ENCODE measurements at regions not wholly inside any gene's neighbourhood (a gene's known extent, or its start where the extent isn't known, plus 50 kb on each side); places are given as distances from the start of the nearest gene placed in this dataset.

DNA sequence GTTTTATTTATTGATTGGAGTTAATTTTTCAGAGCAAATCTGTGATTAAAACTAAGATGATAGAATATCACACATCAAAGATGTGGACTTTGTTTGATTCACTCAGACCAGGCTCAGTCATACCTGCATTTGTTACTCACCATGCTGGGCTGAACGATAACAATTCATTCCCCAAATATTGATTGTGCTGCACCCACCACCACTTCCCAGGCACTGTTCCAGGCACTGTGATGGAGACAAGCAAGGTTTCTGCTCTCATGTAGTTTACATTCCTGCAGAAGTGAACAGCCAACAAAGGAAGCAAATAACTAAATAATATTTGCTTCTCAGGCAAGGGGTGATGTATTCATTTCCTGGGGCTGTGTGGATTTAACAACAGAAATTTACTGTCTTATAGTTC, 428.3 kb downstream of the DNAH5 start (continued):
- TF ChIP-seq, protein P1, sequence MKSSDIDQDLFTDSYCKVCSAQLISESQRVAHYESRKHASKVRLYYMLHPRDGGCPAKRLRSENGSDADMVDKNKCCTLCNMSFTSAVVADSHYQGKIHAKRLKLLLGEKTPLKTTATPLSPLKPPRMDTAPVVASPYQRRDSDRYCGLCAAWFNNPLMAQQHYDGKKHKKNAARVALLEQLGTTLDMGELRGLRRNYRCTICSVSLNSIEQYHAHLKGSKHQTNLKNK (CRISPR knock-in tag; IDR thresholded peaks at IDR 0.05): no peak

DNA sequence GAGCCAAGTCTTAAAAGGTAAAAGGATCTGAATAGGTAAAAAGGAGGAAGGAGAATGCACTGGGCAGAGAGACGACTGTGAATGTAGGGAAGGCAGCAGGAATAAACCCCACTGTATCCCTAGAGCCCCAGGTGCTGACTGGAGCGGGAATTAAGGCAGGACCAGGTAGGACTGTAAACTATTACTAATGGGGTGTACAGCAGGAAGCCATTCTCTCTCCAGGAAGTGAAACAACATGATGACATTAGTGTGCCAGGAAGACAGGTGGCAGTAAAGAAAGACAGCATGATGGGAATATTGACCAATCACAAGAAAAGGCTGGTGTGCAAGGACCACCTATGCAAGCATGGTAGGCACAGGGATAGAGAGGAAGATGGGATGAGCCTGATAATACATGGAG, 433.0 kb downstream of the DNAH5 start:
- ATAC-seq (no peak), DNase-seq (ENCODE audit: low spot score) (no peak)
- TF ChIP-seq, protein P2, sequence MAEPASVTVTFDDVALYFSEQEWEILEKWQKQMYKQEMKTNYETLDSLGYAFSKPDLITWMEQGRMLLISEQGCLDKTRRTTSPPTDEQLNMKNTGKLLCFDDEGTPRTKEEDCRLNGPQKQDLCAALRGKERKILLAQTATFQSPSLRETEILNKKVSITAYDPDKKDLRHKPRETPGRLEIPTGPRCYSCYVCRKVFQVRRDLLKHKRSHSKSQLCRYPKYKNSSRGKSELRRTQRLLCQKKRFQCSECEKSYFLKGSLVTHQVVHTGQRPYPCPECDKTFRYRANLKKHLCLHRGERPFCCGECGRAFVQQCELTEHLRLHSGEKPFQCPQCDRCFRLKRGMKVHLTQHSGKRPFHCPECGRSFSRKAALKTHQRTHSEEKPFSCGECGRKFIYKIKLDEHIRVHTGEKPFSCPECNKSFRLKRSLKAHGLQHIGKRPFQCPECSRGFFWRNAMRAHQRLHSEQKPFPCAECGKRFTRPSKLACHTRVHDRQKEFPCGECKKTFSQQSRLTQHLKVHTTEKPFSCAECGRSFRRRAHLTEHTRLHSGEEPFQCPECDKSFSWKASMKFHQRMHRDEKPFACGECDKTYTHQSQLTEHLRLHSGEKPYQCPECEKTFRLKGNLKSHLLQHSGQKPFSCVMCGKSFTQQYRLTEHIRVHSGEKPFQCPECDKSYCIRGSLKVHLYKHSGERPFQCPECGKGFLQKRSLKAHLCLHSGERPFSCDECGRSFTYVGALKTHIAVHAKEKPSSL (CRISPR knock-in tag; conservative IDR thresholded peaks at IDR 0.05): no peak
- no peak for TF ChIP-seq NFE2L1 (CRISPR knock-in tag; IDR thresholded peaks at IDR 0.05)
- no peak for TF ChIP-seq TEAD4 (CRISPR knock-in tag; IDR thresholded peaks at IDR 0.05)
- no peak for TF ChIP-seq GRHL2 (CRISPR knock-in tag; IDR thresholded peaks at IDR 0.05; ENCODE audit: insufficient replicate concordance, severe bottlenecking)
- TF ChIP-seq ZNF219 (CRISPR knock-in tag; IDR thresholded peaks at IDR 0.05; ENCODE audit: borderline replicate concordance): no peak
- no peak for TF ChIP-seq MXD4 (CRISPR knock-in tag; IDR thresholded peaks at IDR 0.05; ENCODE audit: borderline replicate concordance)
- TF ChIP-seq TEAD1 (CRISPR knock-in tag; IDR thresholded peaks at IDR 0.05): no peak
- TF ChIP-seq, protein P3, sequence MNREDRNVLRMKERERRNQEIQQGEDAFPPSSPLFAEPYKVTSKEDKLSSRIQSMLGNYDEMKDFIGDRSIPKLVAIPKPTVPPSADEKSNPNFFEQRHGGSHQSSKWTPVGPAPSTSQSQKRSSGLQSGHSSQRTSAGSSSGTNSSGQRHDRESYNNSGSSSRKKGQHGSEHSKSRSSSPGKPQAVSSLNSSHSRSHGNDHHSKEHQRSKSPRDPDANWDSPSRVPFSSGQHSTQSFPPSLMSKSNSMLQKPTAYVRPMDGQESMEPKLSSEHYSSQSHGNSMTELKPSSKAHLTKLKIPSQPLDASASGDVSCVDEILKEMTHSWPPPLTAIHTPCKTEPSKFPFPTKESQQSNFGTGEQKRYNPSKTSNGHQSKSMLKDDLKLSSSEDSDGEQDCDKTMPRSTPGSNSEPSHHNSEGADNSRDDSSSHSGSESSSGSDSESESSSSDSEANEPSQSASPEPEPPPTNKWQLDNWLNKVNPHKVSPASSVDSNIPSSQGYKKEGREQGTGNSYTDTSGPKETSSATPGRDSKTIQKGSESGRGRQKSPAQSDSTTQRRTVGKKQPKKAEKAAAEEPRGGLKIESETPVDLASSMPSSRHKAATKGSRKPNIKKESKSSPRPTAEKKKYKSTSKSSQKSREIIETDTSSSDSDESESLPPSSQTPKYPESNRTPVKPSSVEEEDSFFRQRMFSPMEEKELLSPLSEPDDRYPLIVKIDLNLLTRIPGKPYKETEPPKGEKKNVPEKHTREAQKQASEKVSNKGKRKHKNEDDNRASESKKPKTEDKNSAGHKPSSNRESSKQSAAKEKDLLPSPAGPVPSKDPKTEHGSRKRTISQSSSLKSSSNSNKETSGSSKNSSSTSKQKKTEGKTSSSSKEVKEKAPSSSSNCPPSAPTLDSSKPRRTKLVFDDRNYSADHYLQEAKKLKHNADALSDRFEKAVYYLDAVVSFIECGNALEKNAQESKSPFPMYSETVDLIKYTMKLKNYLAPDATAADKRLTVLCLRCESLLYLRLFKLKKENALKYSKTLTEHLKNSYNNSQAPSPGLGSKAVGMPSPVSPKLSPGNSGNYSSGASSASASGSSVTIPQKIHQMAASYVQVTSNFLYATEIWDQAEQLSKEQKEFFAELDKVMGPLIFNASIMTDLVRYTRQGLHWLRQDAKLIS (CRISPR knock-in tag; IDR thresholded peaks at IDR 0.05; ENCODE audit: borderline replicate concordance): no peak
- no peak for TF ChIP-seq GTF2I (CRISPR knock-in tag; conservative IDR thresholded peaks at IDR 0.05)
- TF ChIP-seq TP53 (CRISPR knock-in tag; IDR thresholded peaks at IDR 0.05): no peak
- no peak for TF ChIP-seq MYBL2 (CRISPR knock-in tag; IDR thresholded peaks at IDR 0.05)
- TF ChIP-seq SOX15 (CRISPR knock-in tag; IDR thresholded peaks at IDR 0.05): no peak
- TF ChIP-seq KAT7 (CRISPR knock-in tag; IDR thresholded peaks at IDR 0.05; ENCODE audit: borderline replicate concordance): no peak
- TF ChIP-seq JUN (CRISPR knock-in tag; IDR thresholded peaks at IDR 0.05): no peak
- TF ChIP-seq, protein P4, sequence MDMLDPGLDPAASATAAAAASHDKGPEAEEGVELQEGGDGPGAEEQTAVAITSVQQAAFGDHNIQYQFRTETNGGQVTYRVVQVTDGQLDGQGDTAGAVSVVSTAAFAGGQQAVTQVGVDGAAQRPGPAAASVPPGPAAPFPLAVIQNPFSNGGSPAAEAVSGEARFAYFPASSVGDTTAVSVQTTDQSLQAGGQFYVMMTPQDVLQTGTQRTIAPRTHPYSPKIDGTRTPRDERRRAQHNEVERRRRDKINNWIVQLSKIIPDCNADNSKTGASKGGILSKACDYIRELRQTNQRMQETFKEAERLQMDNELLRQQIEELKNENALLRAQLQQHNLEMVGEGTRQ (CRISPR knock-in tag; IDR thresholded peaks at IDR 0.05): no peak
- no peak for TF ChIP-seq IRF2 (CRISPR knock-in tag; IDR thresholded peaks at IDR 0.05; ENCODE audit: borderline replicate concordance, low read depth)
- ChIA-PET POLR2A (no interaction called here), CTCF (no interaction called here)
- H3K4me3 Mint-ChIP-seq: no peak overlapping the region
- H3K27me3 Mint-ChIP-seq (ENCODE audit: low read depth): no peaks in the 10 kb centered on the region; the same call in 1 of the 2 replicates
- no peak overlapping the region for H3K27ac Mint-ChIP-seq
- no peaks in the 10 kb centered on the region for H3K4me1 Mint-ChIP-seq
- peaks cover 14% of the 10 kb centered on the region for H3K9me3 Mint-ChIP-seq
- no peaks in the 10 kb centered on the region for H3K36me3 Mint-ChIP-seq

DNA sequence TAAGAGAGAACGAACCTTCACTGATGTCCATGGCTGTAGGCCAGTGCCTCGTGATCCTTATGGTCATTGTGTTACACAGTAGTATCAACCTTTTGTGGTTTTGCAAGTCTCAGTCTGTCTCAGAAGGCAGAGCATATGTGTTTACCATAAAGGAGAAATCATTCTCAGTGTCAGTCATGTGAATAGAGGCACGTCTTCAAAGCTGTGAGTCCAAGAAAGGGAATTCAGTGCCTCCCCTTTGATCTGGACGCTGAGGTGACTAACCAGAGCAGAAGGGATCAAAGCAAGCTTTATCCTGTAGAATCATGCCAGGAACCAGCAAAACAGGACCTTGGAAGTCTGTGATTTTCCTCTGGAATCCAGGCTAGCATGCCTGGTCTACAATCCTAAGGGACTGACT, 433.9 kb downstream of the DNAH5 start:
- ATAC-seq (no peak), DNase-seq (ENCODE audit: low spot score) (no peak)
- Mint-ChIP-seq H3K4me3 (no peak overlapping the region), H3K9me3 (peaks cover 14% of the 10 kb centered on the region), H3K4me1 (0 out of 2 replicates have a peak, but pooled peaks cover 3% of the 10 kb centered on the region), H3K36me3 (no peaks in the 10 kb centered on the region), H3K27ac (no peak overlapping the region), H3K27me3 (ENCODE audit: low read depth) (no peaks in the 10 kb centered on the region; the same call in 1 of the 2 replicates)
- ChIA-PET CTCF (no interaction called here), POLR2A (no interaction called here)
- TF ChIP-seq RELA (CRISPR knock-in tag; IDR thresholded peaks at IDR 0.05; ENCODE audit: borderline replicate concordance): no peak
- no peak for TF ChIP-seq ZNF138 (CRISPR knock-in tag; conservative IDR thresholded peaks at IDR 0.05)
- no peak for TF ChIP-seq KAT7 (CRISPR knock-in tag; IDR thresholded peaks at IDR 0.05; ENCODE audit: borderline replicate concordance)
- no peak for TF ChIP-seq SP1 (CRISPR knock-in tag; conservative IDR thresholded peaks at IDR 0.05)
- TF ChIP-seq, protein P3 (CRISPR knock-in tag; IDR thresholded peaks at IDR 0.05; ENCODE audit: borderline replicate concordance): no peak
- no peak for TF ChIP-seq NR1H2 (CRISPR knock-in tag; IDR thresholded peaks at IDR 0.05)
- no peak for TF ChIP-seq NFATC4 (CRISPR knock-in tag; IDR thresholded peaks at IDR 0.05)

Measured in WTC11 (cell line).